ENCODE measurements at regions not wholly inside any gene's neighbourhood (a gene's known extent, or its start where the extent isn't known, plus 50 kb on each side); places are given as distances from the start of the nearest gene placed in this dataset.

GRCh38 chr22:46026899-46027210 lies 49.9 kb upstream of the WNT7B start:
- H3K27me3 ChIP-seq: no peaks in the 10 kb centered on the region
- H3K27ac ChIP-seq: no peak overlapping the region
- no peak for TF ChIP-seq CTCF (IDR thresholded peaks at IDR 0.05)
- H3K4me3 ChIP-seq (ENCODE audit: low read depth in 1 of 2, low read length in 1 of 2): peak overlapping the region; percentile 34 to 44
- peaks cover 42 to 54% of the 10 kb centered on the region in 2 experiments for H3K4me1 ChIP-seq (ENCODE audit: control insufficient read depth in 1 of 2, insufficient read depth in 1 of 2, low read depth in 1 of 2, low read length in 1 of 2)
- no peaks in the 10 kb centered on the region for H3K9me3 ChIP-seq
- no peaks in the 10 kb centered on the region for H3K36me3 ChIP-seq

DNA sequence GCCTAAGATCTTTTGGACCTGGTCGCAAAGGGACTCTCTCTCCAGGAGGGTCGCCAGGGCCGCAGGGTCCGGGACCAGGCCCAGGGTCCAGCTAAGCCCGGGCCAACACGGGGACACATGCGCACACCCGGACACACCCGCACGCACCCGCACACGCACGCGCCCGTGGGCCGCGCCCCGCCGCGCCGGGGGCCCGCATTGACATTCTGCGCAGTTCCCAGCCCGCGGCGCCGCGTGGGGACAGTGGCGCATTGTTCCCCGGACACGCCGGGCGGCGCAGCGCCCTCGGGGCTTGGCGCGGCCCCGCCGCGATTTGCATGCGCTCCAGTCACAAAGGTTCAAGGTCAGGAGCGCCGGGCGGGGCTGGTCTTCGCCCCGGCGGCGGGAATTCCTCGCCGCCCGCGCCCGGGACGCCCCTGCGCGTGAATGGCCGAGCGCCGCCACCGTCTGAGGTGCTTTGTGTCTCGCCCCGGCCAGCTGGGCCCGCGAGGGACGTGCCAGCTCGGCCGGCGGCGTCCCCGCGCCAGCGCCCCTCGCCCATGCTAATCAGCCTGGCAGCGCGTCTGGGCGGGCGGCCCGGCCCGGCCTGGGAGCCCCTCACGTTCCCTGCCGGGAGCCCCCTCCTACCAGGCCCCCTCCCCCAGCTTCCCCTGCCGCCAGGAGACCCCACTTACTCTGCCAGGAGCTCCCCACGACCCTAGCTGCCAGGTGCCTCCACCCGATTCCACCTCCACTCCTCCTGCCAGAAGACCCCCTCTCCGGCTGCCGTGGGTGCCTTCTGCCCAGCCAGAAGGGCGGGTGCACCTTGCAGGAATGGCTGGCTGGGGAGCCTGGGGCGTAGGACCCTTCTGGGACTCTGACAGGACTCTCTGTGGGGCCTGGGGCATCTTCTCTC lies 50.5 kb upstream of the WNT7B start:
- TF ChIP-seq CTCF (IDR thresholded peaks at IDR 0.05): peak; percentile 30
- peaks cover 48 to 60% of the 10 kb centered on the region in 2 experiments for H3K4me1 ChIP-seq (ENCODE audit: control insufficient read depth in 1 of 2, insufficient read depth in 1 of 2, low read depth in 1 of 2, low read length in 1 of 2)
- no peaks in the 10 kb centered on the region for H3K27me3 ChIP-seq
- H3K36me3 ChIP-seq: no peaks in the 10 kb centered on the region
- H3K27ac ChIP-seq: no peak overlapping the region
- H3K9me3 ChIP-seq: no peaks in the 10 kb centered on the region
- H3K4me3 ChIP-seq (ENCODE audit: low read depth in 1 of 2, low read length in 1 of 2): peak overlapping the region; percentile 34 to 44

- H3K9me3 ChIP-seq: no peaks in the 10 kb centered on the region
- no peaks in the 10 kb centered on the region for H3K27me3 ChIP-seq
- no peak overlapping the region for H3K4me3 ChIP-seq (ENCODE audit: low read depth in 1 of 2, low read length in 1 of 2)
- peaks cover 51 to 58% of the 10 kb centered on the region in 2 experiments for H3K4me1 ChIP-seq (ENCODE audit: control insufficient read depth in 1 of 2, insufficient read depth in 1 of 2, low read depth in 1 of 2, low read length in 1 of 2)
- H3K27ac ChIP-seq: no peak overlapping the region
- TF ChIP-seq CTCF (IDR thresholded peaks at IDR 0.05): no peak
- H3K36me3 ChIP-seq: no peaks in the 10 kb centered on the region
These were observed 51.4 kb upstream of the WNT7B start for GRCh38 chr22:46028106-46028991.

- Histone ChIP-seq H3K4me3 (ENCODE audit: low read depth in 1 of 2, low read length in 1 of 2) (no peak overlapping the region), H3K27me3 (no peaks in the 10 kb centered on the region), H3K27ac (no peak overlapping the region), H3K36me3 (no peaks in the 10 kb centered on the region), H3K4me1 (ENCODE audit: control insufficient read depth in 1 of 2, insufficient read depth in 1 of 2, low read depth in 1 of 2, low read length in 1 of 2) (peaks cover 51 to 54% of the 10 kb centered on the region in 2 experiments), H3K9me3 (no peaks in the 10 kb centered on the region)
- TF ChIP-seq CTCF (IDR thresholded peaks at IDR 0.05): no peak
These were observed 52.1 kb upstream of the WNT7B start for GRCh38 chr22:46029036-46029435.

- peaks cover 51 to 55% of the 10 kb centered on the region in 2 experiments for H3K4me1 ChIP-seq (ENCODE audit: control insufficient read depth in 1 of 2, insufficient read depth in 1 of 2, low read depth in 1 of 2, low read length in 1 of 2)
- H3K9me3 ChIP-seq: no peaks in the 10 kb centered on the region
- no peak for TF ChIP-seq CTCF (IDR thresholded peaks at IDR 0.05)
These were observed 52.7 kb upstream of the WNT7B start for GRCh38 chr22:46029574-46030200.

More at GRCh38 chr22:46029574-46030200, 52.7 kb upstream of the WNT7B start:
- Histone ChIP-seq H3K36me3 (no peaks in the 10 kb centered on the region), H3K27me3 (no peaks in the 10 kb centered on the region), H3K4me3 (ENCODE audit: low read depth in 1 of 2, low read length in 1 of 2) (no peak overlapping the region), H3K27ac (no peak overlapping the region)
